ENCODE measurements at regions not wholly inside any gene's neighbourhood (a gene's known extent, or its start where the extent isn't known, plus 50 kb on each side); places are given as distances from the start of the nearest gene placed in this dataset.

DNA sequence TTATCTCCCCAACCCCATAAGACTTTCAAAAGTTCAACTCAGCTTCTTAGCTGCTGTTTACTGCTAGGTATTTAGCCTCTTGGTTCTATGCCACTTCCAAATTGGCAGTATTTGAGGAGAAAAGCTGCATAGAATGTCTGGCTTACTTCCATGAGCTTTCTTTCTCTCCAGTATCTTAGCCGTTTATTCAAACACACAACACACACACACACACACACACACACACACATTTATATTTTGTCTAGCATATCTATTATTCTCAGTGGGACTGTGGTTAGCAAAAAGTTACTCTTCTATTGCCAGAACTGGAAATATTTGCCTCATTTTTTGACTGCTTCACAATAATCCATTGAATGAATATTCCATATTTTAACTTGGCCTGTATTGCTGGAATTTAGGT is 634.2 kb upstream of the IMPG1 start:
- intact Hi-C loops (cut with micrococcal nuclease): loop anchor here (5.0 kb wide), 1 partner anchor 156 kb away; no protein-coding TSS in a partner anchor
- CTCF ChIA-PET: no interaction called here
- no TSS peak for BruUV-seq (replicated peaks)

DNA sequence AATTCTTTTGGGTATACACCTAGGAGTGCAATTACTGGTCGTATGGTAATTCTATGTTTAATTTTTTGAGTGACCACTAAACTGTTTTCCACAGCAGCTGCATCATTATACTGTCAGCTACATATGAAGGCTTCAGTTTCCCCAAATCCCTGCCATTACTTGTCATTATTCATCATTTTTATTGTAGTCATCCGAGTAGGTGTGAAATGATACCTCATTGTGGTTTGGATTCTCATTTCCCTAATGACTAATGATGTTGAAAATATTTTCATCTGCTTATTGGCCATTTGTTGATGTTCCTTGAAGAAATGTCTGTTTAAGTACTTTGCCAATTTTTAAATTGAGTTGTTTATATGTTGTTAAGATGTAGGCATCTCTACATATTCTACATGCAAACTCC is 633.6 kb upstream of the IMPG1 start:
- no peaks in the 10 kb centered on the region for H3K9me3 ChIP-seq (ENCODE audit: control insufficient read depth in 1 of 2, insufficient read depth in 1 of 2, low read depth in 1 of 2, low read length in 2 of 2)
- no TSS peak for BruUV-seq (replicated peaks)
- DNase-seq (ENCODE audit: low read depth, low spot score) (no peak), ATAC-seq (no peak)
- no peaks in the 10 kb centered on the region for H3K4me1 ChIP-seq (ENCODE audit: control insufficient read depth in 1 of 2, insufficient read depth in 2 of 2, low read length in 2 of 2)
- TF ChIP-seq, protein P1, sequence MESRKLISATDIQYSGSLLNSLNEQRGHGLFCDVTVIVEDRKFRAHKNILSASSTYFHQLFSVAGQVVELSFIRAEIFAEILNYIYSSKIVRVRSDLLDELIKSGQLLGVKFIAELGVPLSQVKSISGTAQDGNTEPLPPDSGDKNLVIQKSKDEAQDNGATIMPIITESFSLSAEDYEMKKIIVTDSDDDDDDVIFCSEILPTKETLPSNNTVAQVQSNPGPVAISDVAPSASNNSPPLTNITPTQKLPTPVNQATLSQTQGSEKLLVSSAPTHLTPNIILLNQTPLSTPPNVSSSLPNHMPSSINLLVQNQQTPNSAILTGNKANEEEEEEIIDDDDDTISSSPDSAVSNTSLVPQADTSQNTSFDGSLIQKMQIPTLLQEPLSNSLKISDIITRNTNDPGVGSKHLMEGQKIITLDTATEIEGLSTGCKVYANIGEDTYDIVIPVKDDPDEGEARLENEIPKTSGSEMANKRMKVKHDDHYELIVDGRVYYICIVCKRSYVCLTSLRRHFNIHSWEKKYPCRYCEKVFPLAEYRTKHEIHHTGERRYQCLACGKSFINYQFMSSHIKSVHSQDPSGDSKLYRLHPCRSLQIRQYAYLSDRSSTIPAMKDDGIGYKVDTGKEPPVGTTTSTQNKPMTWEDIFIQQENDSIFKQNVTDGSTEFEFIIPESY (IDR thresholded peaks at IDR 0.05; ENCODE audit: extremely low read depth, insufficient replicate concordance, low read length): no peak
- TF ChIP-seq EZH2phosphoT487 (IDR thresholded peaks at IDR 0.05; ENCODE audit: borderline replicate concordance) (no peak), SRF (IDR thresholded peaks at IDR 0.05; ENCODE audit: low read depth) (no peak), TCF7L2 (IDR thresholded peaks at IDR 0.05; ENCODE audit: borderline replicate concordance, extremely low read depth, insufficient read depth, insufficient read length) (no peak), EZH2 (IDR thresholded peaks at IDR 0.05) (no peak), CEBPB (IDR thresholded peaks at IDR 0.05; ENCODE audit: low read depth) (no peak)
- no peaks in the 10 kb centered on the region for H3K79me2 ChIP-seq (ENCODE audit: insufficient read depth, low read length)
- no peaks in the 10 kb centered on the region for H3K27me3 ChIP-seq (ENCODE audit: insufficient read depth, low read length)
- no peak overlapping the region for H3K4me2 ChIP-seq (ENCODE audit: low read length)
- intact Hi-C loops (cut with micrococcal nuclease): loop anchor here (5.0 kb wide), 1 partner anchor 156 kb away; no protein-coding TSS in a partner anchor
- no peaks in the 10 kb centered on the region for H3K9me2 ChIP-seq (ENCODE audit: insufficient read depth)
- H3K4me3 ChIP-seq (replicated peaks in 1 of 2; ENCODE audit: low read depth in 1 of 2, low read length in 2 of 2): no peak overlapping the region
- ChIA-PET CTCF (no interaction called here), RAD21 (ENCODE audit: low non-redundant PET in 1 of 2, low total read pairs in 2 of 2, uncharacterized antibody in 2 of 2, unreplicated experiment in 2 of 2) (no interaction called here), POLR2A (no interaction called here)
- H3K36me3 ChIP-seq (ENCODE audit: control insufficient read depth in 1 of 2, insufficient read depth in 2 of 2, low read length in 2 of 2): no peaks in the 10 kb centered on the region
- no peaks in the 10 kb centered on the region for H4K20me1 ChIP-seq (ENCODE audit: insufficient read depth)
- H2AFZ ChIP-seq (ENCODE audit: low read depth, low read length, poor library complexity, severe bottlenecking): no peak overlapping the region
- H3K9ac ChIP-seq (ENCODE audit: low read length): no peak overlapping the region
- no peak overlapping the region for H3K27ac ChIP-seq (ENCODE audit: low read depth, low read length)

More for the DNA sequence above, 634.2 kb upstream of the IMPG1 start:
- ATAC-seq (no peak), DNase-seq (ENCODE audit: low read depth, low spot score) (no peak)
- Histone ChIP-seq H3K79me2 (ENCODE audit: insufficient read depth, low read length) (no peaks in the 10 kb centered on the region), H3K4me2 (ENCODE audit: low read length) (no peak overlapping the region), H3K4me3 (replicated peaks in 1 of 2; ENCODE audit: low read depth in 1 of 2, low read length in 2 of 2) (no peak overlapping the region), H3K27ac (ENCODE audit: low read depth, low read length) (no peak overlapping the region), H2AFZ (ENCODE audit: low read depth, low read length, poor library complexity, severe bottlenecking) (no peak overlapping the region), H4K20me1 (ENCODE audit: insufficient read depth) (no peaks in the 10 kb centered on the region), H3K9ac (ENCODE audit: low read length) (no peak overlapping the region), H3K9me2 (ENCODE audit: insufficient read depth) (no peaks in the 10 kb centered on the region), H3K9me3 (ENCODE audit: control insufficient read depth in 1 of 2, insufficient read depth in 1 of 2, low read depth in 1 of 2, low read length in 2 of 2) (no peaks in the 10 kb centered on the region), H3K36me3 (ENCODE audit: control insufficient read depth in 1 of 2, insufficient read depth in 2 of 2, low read length in 2 of 2) (no peaks in the 10 kb centered on the region), H3K4me1 (ENCODE audit: control insufficient read depth in 1 of 2, insufficient read depth in 2 of 2, low read length in 2 of 2) (no peaks in the 10 kb centered on the region), H3K27me3 (ENCODE audit: insufficient read depth, low read length) (no peaks in the 10 kb centered on the region)
- TF ChIP-seq, protein P2, sequence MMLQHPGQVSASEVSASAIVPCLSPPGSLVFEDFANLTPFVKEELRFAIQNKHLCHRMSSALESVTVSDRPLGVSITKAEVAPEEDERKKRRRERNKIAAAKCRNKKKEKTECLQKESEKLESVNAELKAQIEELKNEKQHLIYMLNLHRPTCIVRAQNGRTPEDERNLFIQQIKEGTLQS (IDR thresholded peaks at IDR 0.05): no peak
- no peak for TF ChIP-seq TCF7L2 (IDR thresholded peaks at IDR 0.05; ENCODE audit: borderline replicate concordance, extremely low read depth, insufficient read depth, insufficient read length)
- TF ChIP-seq, protein P3, sequence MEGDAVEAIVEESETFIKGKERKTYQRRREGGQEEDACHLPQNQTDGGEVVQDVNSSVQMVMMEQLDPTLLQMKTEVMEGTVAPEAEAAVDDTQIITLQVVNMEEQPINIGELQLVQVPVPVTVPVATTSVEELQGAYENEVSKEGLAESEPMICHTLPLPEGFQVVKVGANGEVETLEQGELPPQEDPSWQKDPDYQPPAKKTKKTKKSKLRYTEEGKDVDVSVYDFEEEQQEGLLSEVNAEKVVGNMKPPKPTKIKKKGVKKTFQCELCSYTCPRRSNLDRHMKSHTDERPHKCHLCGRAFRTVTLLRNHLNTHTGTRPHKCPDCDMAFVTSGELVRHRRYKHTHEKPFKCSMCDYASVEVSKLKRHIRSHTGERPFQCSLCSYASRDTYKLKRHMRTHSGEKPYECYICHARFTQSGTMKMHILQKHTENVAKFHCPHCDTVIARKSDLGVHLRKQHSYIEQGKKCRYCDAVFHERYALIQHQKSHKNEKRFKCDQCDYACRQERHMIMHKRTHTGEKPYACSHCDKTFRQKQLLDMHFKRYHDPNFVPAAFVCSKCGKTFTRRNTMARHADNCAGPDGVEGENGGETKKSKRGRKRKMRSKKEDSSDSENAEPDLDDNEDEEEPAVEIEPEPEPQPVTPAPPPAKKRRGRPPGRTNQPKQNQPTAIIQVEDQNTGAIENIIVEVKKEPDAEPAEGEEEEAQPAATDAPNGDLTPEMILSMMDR (IDR thresholded peaks at IDR 0.05 in 2 of 3, conservative IDR thresholded peaks at IDR 0.05 in 1 of 3; ENCODE audit: borderline replicate concordance in 1 of 3, insufficient read depth in 1 of 3, low read depth in 2 of 3, low read length in 2 of 3): no peak
- no peak for TF ChIP-seq ELF1 (IDR thresholded peaks at IDR 0.05; ENCODE audit: borderline replicate concordance, low read depth)
- TF ChIP-seq ZNF274 (IDR thresholded peaks at IDR 0.05; ENCODE audit: low read depth, low read length): no peak
- ChIA-PET RAD21 (ENCODE audit: low non-redundant PET in 1 of 2, low total read pairs in 2 of 2, uncharacterized antibody in 2 of 2, unreplicated experiment in 2 of 2) (no interaction called here), POLR2A (no interaction called here)
